CD4-positive, alpha-beta T cell (primary cell): ENCODE measurements at regions not wholly inside any gene's neighbourhood (a gene's known extent, or its start where the extent isn't known, plus 50 kb on each side); places are given as distances from the start of the nearest gene placed in this dataset.

Experiments used
- ATAC-seq: fragments of 200-7000 bp; cut with Tn5 transposase; one replicate; pipeline ENCODE4 v1.10.0; 2022; ENCODE audit warnings: mild to moderate bottlenecking; ENCODE audit not compliant: poor library complexity
- CTCF ChIA-PET: fragments of 350-600 bp; sonication (Branson Sonifier 250); formaldehyde crosslinking; loops from one replicate; lab custom pipeline; 2021; ENCODE audit warnings: antibody characterized with exemption, inconsistent platforms; lab: Charles Lee
- POLR2A ChIA-PET: fragments of 350-600 bp; sonication (Branson Sonifier 250); formaldehyde crosslinking; loops from one replicate; lab custom pipeline; 2021; ENCODE audit warnings: antibody characterized with exemption, inconsistent platforms; lab: Charles Lee
- DNase-seq, 14 experiments: peaks; one replicate each; pipeline ENCODE4 v3.0.0-alpha.2; 2013 to 2020; ENCODE audit warnings: mixed read lengths in 2 of 14
- H3K27ac ChIP-seq, 2 donors: one replicate each; pipeline versions ENCODE4 v1.5.1 to v1.7.0; 2013; ENCODE audit warnings: low read length in 2 of 2, low read depth in 1 of 2, mild to moderate bottlenecking in 1 of 2
- H3K27me3 ChIP-seq, 2 experiments: 1 replicate in 1 of 2; 2 replicates in 1 of 2; pipeline versions ENCODE4 v1.6.1 to v1.7.0; 2013; ENCODE audit warnings: low read length in 2 of 2, control low read depth in 1 of 2, mild to moderate bottlenecking in 1 of 2, moderate library complexity in 1 of 2; ENCODE audit not compliant: insufficient read depth in 2 of 2, control insufficient read depth in 1 of 2
- H3K36me3 ChIP-seq: one replicate; pipeline ENCODE4 v1.6.1; 2013; ENCODE audit warnings: low read length, control low read depth; ENCODE audit not compliant: insufficient read depth
- H3K4me1 ChIP-seq: one replicate; pipeline ENCODE4 v1.6.1; 2013; ENCODE audit warnings: low read length, control low read depth; ENCODE audit not compliant: insufficient read depth
- H3K4me3 ChIP-seq: one replicate; pipeline ENCODE4 v1.5.1; 2013; ENCODE audit warnings: mild to moderate bottlenecking, low read length, moderate library complexity
- H3K9me3 ChIP-seq, 2 experiments: 1 replicate in 1 of 2; 2 replicates in 1 of 2; pipeline versions ENCODE4 v1.6.1 to v1.7.0; 2013; ENCODE audit warnings: low read length in 2 of 2, mild to moderate bottlenecking in 2 of 2, control low read depth in 1 of 2, moderate library complexity in 1 of 2; ENCODE audit not compliant: control insufficient read depth in 1 of 2, insufficient read depth in 1 of 2
- H3K27ac Mint-ChIP-seq: one replicate; pipeline ENCODE4 v1.8.0; 2020; ENCODE audit warnings: mixed read lengths
- H3K27me3 Mint-ChIP-seq: one replicate; pipeline ENCODE4 v1.8.0; 2021; ENCODE audit warnings: mixed read lengths
- H3K36me3 Mint-ChIP-seq: one replicate; pipeline ENCODE4 v1.8.0; 2021; ENCODE audit warnings: low read depth, mixed read lengths
- H3K4me1 Mint-ChIP-seq: one replicate; pipeline ENCODE4 v1.8.0; 2021; ENCODE audit warnings: low read depth, mixed read lengths
- H3K4me3 Mint-ChIP-seq: one replicate; pipeline ENCODE4 v1.8.0; 2020; ENCODE audit warnings: mild to moderate bottlenecking, mixed read lengths
- H3K9me3 Mint-ChIP-seq: one replicate; pipeline ENCODE4 v1.8.0; 2020; ENCODE audit warnings: mixed read lengths
- intact Hi-C, 2 experiments: fragments of 100-400 bp; cut with DNase I in 1 of 2; cut with micrococcal nuclease in 1 of 2; formaldehyde crosslinking; loops; one replicate each; pipeline versions ENCODE4 v1.15.1 to v1.9.0; 2023 to 2025; cut with DNase I, micrococcal nuclease
- TF ChIP-seq, protein P1 (sequence below): fragments of 200-600 bp; IDR thresholded peaks from one replicate; pipeline ENCODE4 v1.8.0; 2022; ENCODE audit warnings: antibody characterized with exemption, mild to moderate bottlenecking

DNA sequence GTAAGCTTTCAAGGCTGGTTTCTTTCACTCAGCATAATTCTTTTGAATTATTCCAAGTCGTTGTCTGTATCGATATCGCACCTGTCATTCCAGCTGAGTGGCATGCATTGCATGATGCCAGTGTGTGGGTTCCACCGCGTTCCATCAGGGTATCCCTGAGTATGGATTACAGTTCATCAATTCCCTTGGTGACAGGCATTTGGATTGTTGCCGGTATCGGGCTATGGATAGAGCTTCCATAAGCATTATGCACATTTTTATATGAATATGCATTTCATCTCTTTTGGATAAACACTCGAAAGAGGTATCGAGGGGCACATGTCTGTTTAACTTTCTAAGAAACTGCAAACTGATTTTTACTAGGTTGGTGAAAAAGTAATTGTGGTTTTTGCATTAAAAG lies 698.8 kb downstream of the BRD1 start:
- H3K27ac Mint-ChIP-seq: no peak overlapping the region
- H3K4me3 Mint-ChIP-seq: no peak overlapping the region
- TF ChIP-seq, protein P1, sequence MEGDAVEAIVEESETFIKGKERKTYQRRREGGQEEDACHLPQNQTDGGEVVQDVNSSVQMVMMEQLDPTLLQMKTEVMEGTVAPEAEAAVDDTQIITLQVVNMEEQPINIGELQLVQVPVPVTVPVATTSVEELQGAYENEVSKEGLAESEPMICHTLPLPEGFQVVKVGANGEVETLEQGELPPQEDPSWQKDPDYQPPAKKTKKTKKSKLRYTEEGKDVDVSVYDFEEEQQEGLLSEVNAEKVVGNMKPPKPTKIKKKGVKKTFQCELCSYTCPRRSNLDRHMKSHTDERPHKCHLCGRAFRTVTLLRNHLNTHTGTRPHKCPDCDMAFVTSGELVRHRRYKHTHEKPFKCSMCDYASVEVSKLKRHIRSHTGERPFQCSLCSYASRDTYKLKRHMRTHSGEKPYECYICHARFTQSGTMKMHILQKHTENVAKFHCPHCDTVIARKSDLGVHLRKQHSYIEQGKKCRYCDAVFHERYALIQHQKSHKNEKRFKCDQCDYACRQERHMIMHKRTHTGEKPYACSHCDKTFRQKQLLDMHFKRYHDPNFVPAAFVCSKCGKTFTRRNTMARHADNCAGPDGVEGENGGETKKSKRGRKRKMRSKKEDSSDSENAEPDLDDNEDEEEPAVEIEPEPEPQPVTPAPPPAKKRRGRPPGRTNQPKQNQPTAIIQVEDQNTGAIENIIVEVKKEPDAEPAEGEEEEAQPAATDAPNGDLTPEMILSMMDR: no peak
- intact Hi-C loops: no loop called here
- H3K27ac ChIP-seq: no peak overlapping the region
- CTCF ChIA-PET: no interaction called here
- no peaks in the 10 kb centered on the region for H3K36me3 ChIP-seq
- H3K27me3 ChIP-seq: peaks cover 0 to 6% of the 10 kb centered on the region in 2 experiments
- H3K9me3 Mint-ChIP-seq: no peaks in the 10 kb centered on the region
- no peaks in the 10 kb centered on the region for H3K9me3 ChIP-seq
- H3K36me3 Mint-ChIP-seq: no peaks in the 10 kb centered on the region
- H3K4me1 Mint-ChIP-seq: no peaks in the 10 kb centered on the region
- POLR2A ChIA-PET: no interaction called here
- ATAC-seq: no peak
- H3K4me1 ChIP-seq: no peaks in the 10 kb centered on the region
- H3K4me3 ChIP-seq: no peak overlapping the region
- peaks cover 16% of the 10 kb centered on the region for H3K27me3 Mint-ChIP-seq
- no peak for DNase-seq

DNA sequence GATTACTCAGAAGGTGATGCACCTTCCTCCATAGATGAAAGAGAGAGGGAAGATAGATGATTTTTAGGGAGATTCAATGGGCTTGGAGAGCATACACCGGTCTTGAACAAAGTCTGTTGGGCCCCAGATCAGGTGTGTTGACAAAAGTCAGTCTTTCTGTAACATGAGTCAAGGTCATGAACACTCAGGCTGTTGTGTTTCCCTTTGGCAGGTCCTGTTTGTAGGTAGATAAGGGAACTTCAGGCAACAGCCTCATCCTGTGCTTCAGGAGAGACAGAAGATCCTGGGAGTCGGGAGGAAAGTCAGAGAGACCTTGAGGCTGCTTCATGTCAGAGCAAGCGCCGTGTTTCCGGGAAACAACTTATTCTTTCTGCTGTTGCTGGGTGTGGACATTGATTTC lies 703.1 kb downstream of the BRD1 start:
- Mint-ChIP-seq H3K9me3 (no peaks in the 10 kb centered on the region), H3K27ac (no peak overlapping the region), H3K4me1 (no peaks in the 10 kb centered on the region), H3K36me3 (no peaks in the 10 kb centered on the region), H3K4me3 (no peak overlapping the region), H3K27me3 (peaks cover 18% of the 10 kb centered on the region)
- Histone ChIP-seq H3K4me3 (no peak overlapping the region), H3K36me3 (no peaks in the 10 kb centered on the region), H3K4me1 (no peaks in the 10 kb centered on the region), H3K27me3 (peaks cover 2 to 6% of the 10 kb centered on the region in 2 experiments), H3K27ac (no peak overlapping the region), H3K9me3 (no peaks in the 10 kb centered on the region)
- DNase-seq (no peak), ATAC-seq (no peak)
- TF ChIP-seq, protein P1: no peak
- intact Hi-C loops: no loop called here
- POLR2A ChIA-PET: no interaction called here
- CTCF ChIA-PET: no interaction called here

GRCh38 chr22:49123621-49124192 lies 704.0 kb downstream of the BRD1 start:
- no peaks in the 10 kb centered on the region for H3K4me1 Mint-ChIP-seq
- intact Hi-C loops: no loop called here
- H3K4me1 ChIP-seq: no peaks in the 10 kb centered on the region
- H3K27ac ChIP-seq: no peak overlapping the region
- H3K36me3 ChIP-seq: no peaks in the 10 kb centered on the region
- ChIA-PET POLR2A (no interaction called here), CTCF (no interaction called here)
- TF ChIP-seq, protein P1: no peak
- no peak overlapping the region for H3K27ac Mint-ChIP-seq
- H3K27me3 Mint-ChIP-seq: peaks cover 18% of the 10 kb centered on the region
- H3K4me3 ChIP-seq: no peak overlapping the region
- no peak for ATAC-seq
- H3K27me3 ChIP-seq: peaks cover 2 to 6% of the 10 kb centered on the region in 2 experiments
- no peak overlapping the region for H3K4me3 Mint-ChIP-seq
- no peaks in the 10 kb centered on the region for H3K9me3 ChIP-seq
- H3K9me3 Mint-ChIP-seq: no peaks in the 10 kb centered on the region
- H3K36me3 Mint-ChIP-seq: no peaks in the 10 kb centered on the region
- DNase-seq: no peak
